ENCODE measurements at regions not wholly inside any gene's neighbourhood (a gene's known extent, or its start where the extent isn't known, plus 50 kb on each side); places are given as distances from the start of the nearest gene placed in this dataset.

DNA sequence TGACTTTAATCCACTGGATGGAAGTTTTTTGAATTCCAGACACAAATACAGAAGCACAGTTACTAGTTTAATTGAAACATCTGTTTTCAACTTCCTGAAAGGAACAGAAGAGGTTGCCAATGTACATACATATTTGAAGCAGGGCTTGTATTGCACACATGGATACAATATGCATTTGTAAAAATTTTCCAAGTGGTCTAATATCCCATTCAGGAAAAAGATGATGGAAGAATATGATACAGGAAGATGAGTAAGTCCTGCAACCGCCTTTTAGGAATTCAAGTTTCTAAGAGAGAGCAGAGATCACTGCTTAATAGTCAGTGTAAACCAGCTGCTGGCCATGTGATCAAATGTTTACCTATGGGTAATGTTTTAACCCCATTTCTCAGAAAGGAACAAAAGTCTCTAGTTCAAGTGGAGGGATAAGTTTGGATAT is 265.4 kb downstream of the TRIB2 start:
- Histone ChIP-seq H2AFZ (ENCODE audit: low read length) (no peak overlapping the region), H3K4me2 (ENCODE audit: low read depth, low read length) (no peak overlapping the region), H3K79me2 (ENCODE audit: insufficient read depth, low read length) (no peaks in the 10 kb centered on the region), H3K9me3 (ENCODE audit: low read length) (no peaks in the 10 kb centered on the region), H3K4me1 (ENCODE audit: insufficient read depth, low read length) (peaks cover 19% of the 10 kb centered on the region), H3K36me3 (replicated peaks in 1 of 2; ENCODE audit: control insufficient read depth in 1 of 2, insufficient read depth in 2 of 2, low read length in 2 of 2) (no peaks in the 10 kb centered on the region), H3K27me3 (ENCODE audit: control insufficient read depth in 1 of 2, insufficient read depth in 2 of 2, low read length in 2 of 2) (no peaks in the 10 kb centered on the region), H3K27ac (ENCODE audit: extremely low read length, insufficient read depth, low read length) (no peak overlapping the region), H4K20me1 (ENCODE audit: insufficient read depth, low read length) (no peaks in the 10 kb centered on the region), H3K9ac (ENCODE audit: insufficient read depth, low read depth, low read length) (no peak overlapping the region), H3K4me3 (replicated peaks in 1 of 3; ENCODE audit: insufficient read depth in 1 of 3, low read depth in 2 of 3, low read length in 3 of 3) (no peak overlapping the region)
- FAIRE-seq (no peak), ATAC-seq (no peak; the same call in 2 of the 3 replicates), DNase-seq (ENCODE audit: low spot score) (no peak)
- in situ Hi-C loops (cut with HindIII; ENCODE audit: extremely low pct_ligation_motif_present, low pct_unique_long_range_greater_than_20kb), result no loop called here
- intact Hi-C loops (cut with micrococcal nuclease; ENCODE audit: unreplicated experiment), result no loop called here
- CTCF ChIA-PET (ENCODE audit: low intra/inter-chr PET ratio, low total read pairs), result no interaction called here
- WGBS (ENCODE audit: low lambda C conversion rate), result 0% methylated on average over 1 of the region's 1 CpG
- POLR2A ChIA-PET, result no interaction called here
- no TSS peak for BruUV-seq (replicated peaks)
- TF ChIP-seq ZNF644 (CRISPR knock-in tag; IDR thresholded peaks at IDR 0.05; ENCODE audit: low read depth) (0 out of 2 replicates have a peak, but pooled peaks have one; percentile 8), ELF3 (CRISPR knock-in tag; IDR thresholded peaks at IDR 0.05) (0 out of 2 replicates have a peak, but pooled peaks have one; percentile 25), ZNF652 (CRISPR knock-in tag; IDR thresholded peaks at IDR 0.05; ENCODE audit: borderline replicate concordance, low read depth) (peak; percentile 55; the same call in 1 of the 2 replicates), LCORL (IDR thresholded peaks at IDR 0.05) (no peak), LCORL (CRISPR knock-in tag; IDR thresholded peaks at IDR 0.05) (no peak), SAP130 (CRISPR knock-in tag; IDR thresholded peaks at IDR 0.05; ENCODE audit: low read depth) (0 out of 2 replicates have a peak, but pooled peaks have one; percentile 15), ZNF772 (CRISPR knock-in tag; IDR thresholded peaks at IDR 0.05) (no peak), HNF4A (CRISPR knock-in tag; IDR thresholded peaks at IDR 0.05) (peak; percentile 28; the same call in 1 of the 2 replicates), EP300 (IDR thresholded peaks at IDR 0.05; ENCODE audit: low read depth in 2 of 2, low read length in 2 of 2) (peak in 1 of 2 experiments; percentile 25; a peak in 2 of 4 replicates), EP300 (CRISPR knock-in tag; IDR thresholded peaks at IDR 0.05; ENCODE audit: borderline replicate concordance) (no peak), FOXP1 (IDR thresholded peaks at IDR 0.05) (no peak), FOXP1 (CRISPR knock-in tag; IDR thresholded peaks at IDR 0.05) (0 out of 2 replicates have a peak, but pooled peaks have one; percentile 19), ZNF274 (CRISPR knock-in tag; IDR thresholded peaks at IDR 0.05) (no peak)
- TF ChIP-seq, protein P1, sequence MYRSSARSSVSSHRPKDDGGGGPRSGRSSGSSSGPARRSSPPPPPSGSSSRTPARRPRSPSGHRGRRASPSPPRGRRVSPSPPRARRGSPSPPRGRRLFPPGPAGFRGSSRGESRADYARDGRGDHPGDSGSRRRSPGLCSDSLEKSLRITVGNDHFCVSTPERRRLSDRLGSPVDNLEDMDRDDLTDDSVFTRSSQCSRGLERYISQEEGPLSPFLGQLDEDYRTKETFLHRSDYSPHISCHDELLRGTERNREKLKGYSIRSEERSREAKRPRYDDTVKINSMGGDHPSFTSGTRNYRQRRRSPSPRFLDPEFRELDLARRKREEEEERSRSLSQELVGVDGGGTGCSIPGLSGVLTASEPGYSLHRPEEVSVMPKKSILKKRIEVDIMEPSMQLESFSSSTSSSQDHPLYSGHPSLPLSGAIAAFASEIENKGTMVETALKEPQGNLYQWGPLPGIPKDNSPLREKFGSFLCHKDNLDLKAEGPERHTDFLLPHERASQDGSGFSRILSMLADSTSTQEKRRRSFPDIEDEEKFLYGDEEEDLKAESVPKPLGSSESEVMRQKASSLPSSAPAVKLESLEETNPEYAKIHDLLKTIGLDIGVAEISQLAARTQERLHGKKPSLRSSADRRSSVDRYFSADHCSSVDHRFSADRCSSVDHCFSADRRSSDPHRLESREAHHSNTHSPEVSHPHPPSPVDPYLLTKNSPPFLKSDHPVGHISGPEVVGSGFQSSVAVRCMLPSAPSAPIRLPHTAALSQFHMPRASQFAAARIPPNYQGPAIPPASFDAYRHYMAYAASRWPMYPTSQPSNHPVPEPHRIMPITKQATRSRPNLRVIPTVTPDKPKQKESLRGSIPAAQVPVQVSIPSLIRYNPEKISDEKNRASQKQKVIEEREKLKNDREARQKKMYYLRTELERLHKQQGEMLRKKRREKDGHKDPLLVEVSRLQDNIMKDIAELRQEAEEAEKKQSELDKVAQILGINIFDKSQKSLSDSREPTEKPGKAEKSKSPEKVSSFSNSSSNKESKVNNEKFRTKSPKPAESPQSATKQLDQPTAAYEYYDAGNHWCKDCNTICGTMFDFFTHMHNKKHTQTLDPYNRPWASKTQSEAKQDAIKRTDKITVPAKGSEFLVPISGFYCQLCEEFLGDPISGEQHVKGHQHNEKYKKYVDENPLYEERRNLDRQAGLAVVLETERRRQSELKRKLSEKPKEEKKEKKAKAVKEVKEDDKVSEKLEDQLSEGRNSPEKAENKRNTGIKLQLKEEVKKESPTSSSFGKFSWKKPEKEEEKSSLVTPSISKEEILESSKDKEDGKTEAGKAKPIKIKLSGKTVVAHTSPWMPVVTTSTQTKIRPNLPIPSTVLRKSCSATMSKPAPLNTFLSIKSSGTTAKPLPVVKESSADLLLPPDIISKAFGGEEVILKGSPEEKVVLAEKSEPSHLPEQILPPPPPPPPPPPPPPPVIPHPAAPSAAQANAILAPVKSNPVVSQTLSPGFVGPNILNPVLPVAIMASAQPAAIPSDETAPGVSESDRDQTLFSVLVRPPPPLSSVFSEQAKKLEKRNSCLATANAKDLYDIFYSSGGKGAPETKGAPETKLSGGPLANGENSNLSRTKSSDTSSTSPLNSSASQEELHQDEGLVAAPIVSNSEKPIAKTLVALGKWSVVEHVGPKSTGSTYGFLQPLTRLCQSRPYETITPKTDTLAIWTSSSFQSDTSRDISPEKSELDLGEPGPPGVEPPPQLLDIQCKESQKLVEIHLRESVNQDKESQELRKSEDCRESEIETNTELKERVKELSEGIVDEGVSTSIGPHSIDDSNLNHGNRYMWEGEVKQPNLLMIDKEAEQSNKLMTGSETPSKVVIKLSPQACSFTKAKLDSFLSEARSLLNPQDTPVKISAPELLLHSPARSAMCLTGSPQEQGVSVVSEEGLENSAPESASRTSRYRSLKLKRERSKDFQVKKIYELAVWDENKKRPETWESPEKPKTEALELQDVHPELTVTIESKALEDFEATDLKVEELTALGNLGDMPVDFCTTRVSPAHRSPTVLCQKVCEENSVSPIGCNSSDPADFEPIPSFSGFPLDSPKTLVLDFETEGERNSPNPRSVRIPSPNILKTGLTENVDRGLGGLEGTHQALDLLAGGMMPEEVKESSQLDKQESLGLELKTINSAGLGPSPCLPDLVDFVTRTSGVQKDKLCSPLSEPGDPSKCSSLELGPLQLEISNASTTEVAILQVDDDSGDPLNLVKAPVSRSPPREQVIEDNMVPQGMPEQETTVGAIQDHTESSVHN (CRISPR knock-in tag; IDR thresholded peaks at IDR 0.05), result no peak
- TF ChIP-seq, protein P2, sequence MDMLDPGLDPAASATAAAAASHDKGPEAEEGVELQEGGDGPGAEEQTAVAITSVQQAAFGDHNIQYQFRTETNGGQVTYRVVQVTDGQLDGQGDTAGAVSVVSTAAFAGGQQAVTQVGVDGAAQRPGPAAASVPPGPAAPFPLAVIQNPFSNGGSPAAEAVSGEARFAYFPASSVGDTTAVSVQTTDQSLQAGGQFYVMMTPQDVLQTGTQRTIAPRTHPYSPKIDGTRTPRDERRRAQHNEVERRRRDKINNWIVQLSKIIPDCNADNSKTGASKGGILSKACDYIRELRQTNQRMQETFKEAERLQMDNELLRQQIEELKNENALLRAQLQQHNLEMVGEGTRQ (IDR thresholded peaks at IDR 0.05; ENCODE audit: low read depth, low read length), result peak; percentile 16; the same call in 1 of the 2 replicates
- TF ChIP-seq, protein P2 (CRISPR knock-in tag; IDR thresholded peaks at IDR 0.05; ENCODE audit: borderline replicate concordance), result peak; percentile 77; the same call in 1 of the 2 replicates
- TF ChIP-seq, protein P3, sequence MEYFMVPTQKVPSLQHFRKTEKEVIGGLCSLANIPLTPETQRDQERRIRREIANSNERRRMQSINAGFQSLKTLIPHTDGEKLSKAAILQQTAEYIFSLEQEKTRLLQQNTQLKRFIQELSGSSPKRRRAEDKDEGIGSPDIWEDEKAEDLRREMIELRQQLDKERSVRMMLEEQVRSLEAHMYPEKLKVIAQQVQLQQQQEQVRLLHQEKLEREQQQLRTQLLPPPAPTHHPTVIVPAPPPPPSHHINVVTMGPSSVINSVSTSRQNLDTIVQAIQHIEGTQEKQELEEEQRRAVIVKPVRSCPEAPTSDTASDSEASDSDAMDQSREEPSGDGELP (IDR thresholded peaks at IDR 0.05; ENCODE audit: borderline replicate concordance, low read depth), result peak; percentile 48

Data from HepG2 (cell line).